ENCODE measurements at regions not wholly inside any gene's neighbourhood (a gene's known extent, or its start where the extent isn't known, plus 50 kb on each side); places are given as distances from the start of the nearest gene placed in this dataset.

DNA sequence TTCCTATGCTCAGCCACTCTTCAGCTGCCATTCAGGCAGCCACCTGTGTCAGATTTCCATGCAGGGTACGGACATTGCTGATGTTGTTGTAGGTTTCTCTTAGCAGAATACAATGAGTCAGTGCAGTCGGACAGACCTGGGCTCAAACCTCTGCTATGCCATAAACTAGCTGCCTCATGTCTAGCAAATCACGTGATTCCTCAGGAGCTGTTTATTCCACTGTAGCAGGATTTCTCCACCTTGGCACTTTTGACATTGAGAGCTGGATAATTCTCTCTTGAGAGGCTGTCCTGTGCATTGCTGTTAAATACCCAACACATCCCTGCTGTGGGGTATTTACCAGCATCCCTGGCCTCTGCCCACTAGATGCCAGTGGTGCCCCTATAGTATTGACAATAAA lies 413.8 kb upstream of the CDH4 start:
- peaks cover 3% of the 10 kb centered on the region for H3K9me3 Mint-ChIP-seq

GRCh38 chr20:60840971-60841370 lies 411.1 kb upstream of the CDH4 start:
- Histone ChIP-seq H3K36me3 (no peaks in the 10 kb centered on the region), H3F3A (ENCODE audit: low read depth) (no peaks in the 10 kb centered on the region), H3K4me1 (no peaks in the 10 kb centered on the region), H3K79me2 (ENCODE audit: low read depth) (no peaks in the 10 kb centered on the region), H3K9me3 (ENCODE audit: low read depth) (no peaks in the 10 kb centered on the region), H3K9ac (no peak overlapping the region), H3K27ac (no peak overlapping the region), H3K4me2 (no peak overlapping the region), H4K20me1 (ENCODE audit: low read depth) (no peaks in the 10 kb centered on the region), H3K4me3 (no peak overlapping the region), H2AFZ (replicated peaks) (no peak overlapping the region), H3K27me3 (no peaks in the 10 kb centered on the region)
- Mint-ChIP-seq H3K4me1 (peaks cover 8% of the 10 kb centered on the region), H3K27me3 (ENCODE audit: insufficient read depth, low read depth) (no peaks in the 10 kb centered on the region), H3K36me3 (no peaks in the 10 kb centered on the region), H3K9me3 (peaks cover 3% of the 10 kb centered on the region), H3K4me3 (no peak overlapping the region), H3K27ac (no peak overlapping the region)
- DNase-seq (ENCODE audit: low spot score), result no peak
- TF ChIP-seq EZH2 (IDR thresholded peaks at IDR 0.05), result no peak
- TF ChIP-seq EZH2phosphoT487 (IDR thresholded peaks at IDR 0.05), result no peak
- TF ChIP-seq, protein P1, sequence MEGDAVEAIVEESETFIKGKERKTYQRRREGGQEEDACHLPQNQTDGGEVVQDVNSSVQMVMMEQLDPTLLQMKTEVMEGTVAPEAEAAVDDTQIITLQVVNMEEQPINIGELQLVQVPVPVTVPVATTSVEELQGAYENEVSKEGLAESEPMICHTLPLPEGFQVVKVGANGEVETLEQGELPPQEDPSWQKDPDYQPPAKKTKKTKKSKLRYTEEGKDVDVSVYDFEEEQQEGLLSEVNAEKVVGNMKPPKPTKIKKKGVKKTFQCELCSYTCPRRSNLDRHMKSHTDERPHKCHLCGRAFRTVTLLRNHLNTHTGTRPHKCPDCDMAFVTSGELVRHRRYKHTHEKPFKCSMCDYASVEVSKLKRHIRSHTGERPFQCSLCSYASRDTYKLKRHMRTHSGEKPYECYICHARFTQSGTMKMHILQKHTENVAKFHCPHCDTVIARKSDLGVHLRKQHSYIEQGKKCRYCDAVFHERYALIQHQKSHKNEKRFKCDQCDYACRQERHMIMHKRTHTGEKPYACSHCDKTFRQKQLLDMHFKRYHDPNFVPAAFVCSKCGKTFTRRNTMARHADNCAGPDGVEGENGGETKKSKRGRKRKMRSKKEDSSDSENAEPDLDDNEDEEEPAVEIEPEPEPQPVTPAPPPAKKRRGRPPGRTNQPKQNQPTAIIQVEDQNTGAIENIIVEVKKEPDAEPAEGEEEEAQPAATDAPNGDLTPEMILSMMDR (IDR thresholded peaks at IDR 0.05), result no peak

More for the DNA sequence above, 413.8 kb upstream of the CDH4 start:
- H3K27me3 ChIP-seq, result no peaks in the 10 kb centered on the region
- H2AFZ ChIP-seq (replicated peaks), result no peak overlapping the region
- H3K4me2 ChIP-seq, result no peak overlapping the region
- H3K9ac ChIP-seq, result no peak overlapping the region
- H3K4me1 Mint-ChIP-seq, result peaks cover 5% of the 10 kb centered on the region
- TF ChIP-seq, protein P1 (IDR thresholded peaks at IDR 0.05), result no peak
- TF ChIP-seq EZH2 (IDR thresholded peaks at IDR 0.05), result no peak
- no peak for TF ChIP-seq EZH2phosphoT487 (IDR thresholded peaks at IDR 0.05)
- H3K9me3 ChIP-seq (ENCODE audit: low read depth), result no peaks in the 10 kb centered on the region
- peaks cover 6% of the 10 kb centered on the region for H3K27me3 Mint-ChIP-seq (ENCODE audit: insufficient read depth, low read depth)
- H3F3A ChIP-seq (ENCODE audit: low read depth), result no peaks in the 10 kb centered on the region
- H3K27ac Mint-ChIP-seq, result no peak overlapping the region
- peaks cover 9% of the 10 kb centered on the region for H3K4me1 ChIP-seq
- no peaks in the 10 kb centered on the region for H3K79me2 ChIP-seq (ENCODE audit: low read depth)
- H4K20me1 ChIP-seq (ENCODE audit: low read depth), result no peaks in the 10 kb centered on the region
- H3K27ac ChIP-seq, result no peak overlapping the region
- H3K36me3 Mint-ChIP-seq, result no peaks in the 10 kb centered on the region
- no peaks in the 10 kb centered on the region for H3K36me3 ChIP-seq
- no peak for DNase-seq (ENCODE audit: low spot score)
- no peak overlapping the region for H3K4me3 Mint-ChIP-seq
- H3K4me3 ChIP-seq, result no peak overlapping the region

- H3K27ac ChIP-seq, result no peak overlapping the region
- H3K4me2 ChIP-seq, result no peak overlapping the region
- H2AFZ ChIP-seq (replicated peaks), result no peak overlapping the region
- H3K27me3 ChIP-seq, result no peaks in the 10 kb centered on the region
- no peak for DNase-seq (ENCODE audit: low spot score)
- H3K9me3 Mint-ChIP-seq, result no peaks in the 10 kb centered on the region
- no peak for TF ChIP-seq EZH2 (IDR thresholded peaks at IDR 0.05)
- TF ChIP-seq, protein P1 (IDR thresholded peaks at IDR 0.05), result no peak
- TF ChIP-seq EZH2phosphoT487 (IDR thresholded peaks at IDR 0.05), result no peak
- H3K4me3 Mint-ChIP-seq, result no peak overlapping the region
- no peaks in the 10 kb centered on the region for H3F3A ChIP-seq (ENCODE audit: low read depth)
- H3K9me3 ChIP-seq (ENCODE audit: low read depth), result no peaks in the 10 kb centered on the region
- no peaks in the 10 kb centered on the region for H3K36me3 ChIP-seq
- peaks cover 8% of the 10 kb centered on the region for H3K4me1 Mint-ChIP-seq
- no peaks in the 10 kb centered on the region for H3K36me3 Mint-ChIP-seq
- H3K4me1 ChIP-seq, result no peaks in the 10 kb centered on the region
- no peak overlapping the region for H3K27ac Mint-ChIP-seq
- no peaks in the 10 kb centered on the region for H3K27me3 Mint-ChIP-seq (ENCODE audit: insufficient read depth, low read depth)
- no peak overlapping the region for H3K9ac ChIP-seq
- no peaks in the 10 kb centered on the region for H4K20me1 ChIP-seq (ENCODE audit: low read depth)
- no peak overlapping the region for H3K4me3 ChIP-seq
- no peaks in the 10 kb centered on the region for H3K79me2 ChIP-seq (ENCODE audit: low read depth)
Observed at GRCh38 chr20:60845146-60845545, 406.9 kb upstream of the CDH4 start.
